D341Med (cell line): ENCODE measurements at regions not wholly inside any gene's neighbourhood (a gene's known extent, or its start where the extent isn't known, plus 50 kb on each side); places are given as distances from the start of the nearest gene placed in this dataset.
"Not testable (repeated sequence)": the region's sequence is repeated elsewhere in the genome, so short reads cannot be mapped to it uniquely, and the experiment has no call there.

Source experiments
- DNase-seq: peaks from one replicate; pipeline ENCODE4 v3.0.0; 2012; ENCODE audit warnings: low spot score

GRCh38 chr18:68429111-68429510, 285.8 kb downstream of the TMX3 start:
- no peak for DNase-seq

- no peak for DNase-seq
These were observed 286.2 kb downstream of the TMX3 start for GRCh38 chr18:68428661-68429060.

- no peak for DNase-seq
These were observed 286.9 kb downstream of the TMX3 start for GRCh38 chr18:68427951-68428401.

DNA sequence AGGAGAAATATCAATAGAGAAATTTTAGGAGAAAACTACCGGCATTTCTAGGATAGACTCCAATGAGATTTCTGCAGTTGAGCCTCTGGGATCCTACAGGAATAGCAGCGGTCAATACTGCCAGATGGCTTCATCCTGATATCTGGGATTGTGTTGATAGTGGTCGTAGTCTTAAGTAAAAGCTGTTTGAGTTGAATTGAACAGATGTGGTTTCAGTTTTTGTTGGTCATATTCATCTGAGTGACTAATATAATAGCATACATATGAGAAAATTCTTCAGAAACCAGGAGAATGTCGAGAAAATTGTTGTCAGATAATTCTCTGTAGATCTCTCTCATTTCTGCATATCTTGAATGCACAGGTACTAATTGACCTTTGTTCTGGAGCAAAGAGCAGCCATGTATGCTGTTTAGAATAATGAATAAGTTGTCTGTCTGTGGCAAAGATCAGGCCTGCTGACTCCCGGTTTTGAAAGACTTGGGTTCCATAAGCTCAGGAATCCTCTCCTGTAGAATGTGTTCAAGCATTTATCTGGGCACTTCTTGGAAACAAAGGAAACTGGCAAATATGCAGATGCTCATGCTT, 288.1 kb downstream of the TMX3 start:
- no peak for DNase-seq

- DNase-seq: no peak
These were observed 296.0 kb downstream of the TMX3 start for GRCh38 chr18:68418881-68419280.

- DNase-seq: no peak
These were observed 296.6 kb downstream of the TMX3 start for GRCh38 chr18:68418226-68418868.

DNA sequence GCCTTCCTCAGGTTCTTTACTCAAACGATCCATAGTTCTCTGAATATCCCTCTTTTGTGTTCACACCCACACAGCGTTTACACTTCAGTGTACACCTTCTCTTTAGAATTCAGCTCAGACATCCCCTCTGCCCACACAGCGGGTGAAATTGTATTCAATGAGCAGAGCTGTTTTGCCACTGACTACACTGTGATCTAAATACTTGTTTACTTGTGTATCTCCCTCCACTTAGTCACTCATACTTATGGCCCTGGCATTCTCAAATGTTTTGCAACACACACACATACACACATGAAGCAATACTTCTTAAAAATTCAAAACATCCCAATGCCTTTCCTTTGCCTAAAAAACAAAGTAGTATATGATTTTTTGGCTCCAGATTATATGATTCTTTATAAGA, 297.1 kb downstream of the TMX3 start:
- no peak for DNase-seq

DNA sequence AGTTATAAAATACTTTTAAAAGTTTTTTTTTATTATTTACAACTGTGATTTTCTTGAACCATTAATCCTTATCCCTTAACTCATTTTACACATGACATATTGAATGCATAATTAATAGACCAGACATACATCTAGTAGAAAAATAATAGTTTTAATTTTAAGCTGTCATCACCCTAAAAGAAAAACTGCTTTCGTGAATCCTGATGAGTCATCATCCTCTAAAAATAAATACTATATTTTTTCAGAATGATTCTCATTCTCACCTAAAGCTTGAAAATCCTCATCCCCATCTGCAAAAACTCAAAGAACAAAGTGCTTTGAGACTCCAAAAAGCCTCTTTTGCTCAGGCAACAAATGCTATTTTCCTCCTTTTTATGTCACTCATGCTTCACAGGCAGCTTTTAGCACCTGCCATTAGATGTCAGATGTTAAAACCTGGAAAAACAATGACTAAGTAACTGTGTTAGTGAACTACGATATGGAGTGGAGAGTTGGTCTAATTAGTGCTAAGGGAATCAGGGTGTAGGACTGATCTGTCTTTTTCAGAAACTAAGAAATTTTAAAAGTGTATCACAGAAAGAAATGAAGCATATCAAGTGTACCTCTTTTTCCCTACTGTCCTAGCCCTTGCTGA, 297.6 kb downstream of the TMX3 start:
- DNase-seq: no peak

DNA sequence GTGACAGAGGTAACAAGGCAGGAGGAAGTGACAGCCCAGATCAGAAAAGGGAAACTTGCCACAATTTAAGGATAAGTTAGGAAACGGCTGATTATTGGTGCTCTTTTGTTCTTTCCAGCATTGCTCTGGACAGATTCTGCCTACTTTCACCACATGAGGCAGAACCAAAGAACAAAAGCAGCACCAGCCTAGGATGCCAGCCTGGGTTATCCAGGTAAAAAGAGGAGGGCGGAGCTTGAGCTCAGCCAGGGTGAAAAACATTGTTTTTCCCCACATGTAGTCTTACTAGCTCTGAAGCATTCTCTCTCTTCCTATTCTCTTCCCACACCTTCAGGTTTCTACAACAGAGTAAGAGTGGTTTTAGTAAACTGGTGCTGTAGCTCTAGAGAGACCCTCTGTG, 300.5 kb downstream of the TMX3 start:
- no peak for DNase-seq

DNA sequence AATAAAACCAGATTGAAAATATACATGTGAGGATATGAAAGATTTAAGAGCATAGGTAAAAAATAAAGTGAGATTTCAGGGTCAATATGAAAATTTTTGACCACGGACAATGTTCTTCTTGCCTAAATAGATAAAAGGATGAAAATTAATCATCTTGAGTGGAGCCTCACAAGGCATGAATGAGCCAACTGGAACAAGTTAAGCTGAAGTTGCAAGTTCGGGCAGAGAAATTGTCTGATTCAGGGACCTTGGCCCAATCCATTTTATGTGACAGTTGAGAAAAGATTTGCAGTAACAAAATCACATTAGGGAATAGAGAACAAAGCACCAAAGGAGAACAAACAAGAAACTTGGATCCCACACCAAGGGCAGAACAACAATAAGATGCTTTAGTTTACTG, 305.3 kb downstream of the TMX3 start:
- DNase-seq: no peak

DNA sequence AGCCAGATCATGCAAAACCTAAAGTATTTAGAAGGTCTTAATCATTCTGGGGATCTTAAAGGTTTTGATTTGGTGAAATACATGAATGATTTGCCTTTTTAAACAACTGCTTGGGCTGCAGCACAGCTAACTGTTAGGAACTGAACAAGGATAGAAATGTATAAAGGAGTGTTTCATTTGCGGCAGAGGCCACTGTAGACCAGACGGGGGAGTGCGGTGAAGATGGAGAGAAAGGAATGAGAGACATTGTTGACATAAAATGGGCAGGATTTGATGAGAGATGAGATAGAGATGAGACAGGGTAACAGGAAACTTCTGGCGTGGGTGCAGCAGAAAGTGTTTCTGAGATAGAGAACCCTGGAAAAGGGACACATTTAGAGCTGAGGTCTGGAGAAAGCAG, 308.1 kb downstream of the TMX3 start:
- no peak for DNase-seq

GRCh38 chr18:68402784-68403183, 312.1 kb downstream of the TMX3 start:
- no peak for DNase-seq

GRCh38 chr18:68400889-68401288, 314.0 kb downstream of the TMX3 start:
- DNase-seq: no peak

GRCh38 chr18:68399721-68400120, 315.2 kb downstream of the TMX3 start:
- DNase-seq: no peak

- DNase-seq: no peak
These were observed 317.5 kb downstream of the TMX3 start for GRCh38 chr18:68397241-68398035.

GRCh38 chr18:68394705-68395104, 320.2 kb downstream of the TMX3 start:
- DNase-seq: no peak

- DNase-seq: no peak
These were observed 323.1 kb downstream of the TMX3 start for GRCh38 chr18:68391801-68392200.

DNA sequence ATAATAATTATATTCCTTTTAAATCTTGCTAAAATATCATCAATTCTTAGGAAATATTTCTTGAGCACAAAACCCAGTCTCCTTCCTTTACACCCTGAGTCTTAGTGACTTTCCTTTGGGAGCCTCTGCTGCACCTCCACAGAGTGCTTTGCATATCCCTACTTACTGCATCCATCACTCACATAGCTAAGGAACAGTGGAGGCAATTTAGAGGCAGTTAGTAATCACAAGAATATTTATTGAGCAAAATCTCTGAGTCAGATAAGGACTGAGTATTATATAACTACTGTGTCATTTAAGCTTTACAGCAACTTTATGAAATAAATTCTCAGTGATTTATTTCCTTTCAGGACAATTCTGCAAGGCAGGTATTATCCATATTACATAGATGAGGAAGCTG, 327.7 kb downstream of the TMX3 start:
- no peak for DNase-seq

DNA sequence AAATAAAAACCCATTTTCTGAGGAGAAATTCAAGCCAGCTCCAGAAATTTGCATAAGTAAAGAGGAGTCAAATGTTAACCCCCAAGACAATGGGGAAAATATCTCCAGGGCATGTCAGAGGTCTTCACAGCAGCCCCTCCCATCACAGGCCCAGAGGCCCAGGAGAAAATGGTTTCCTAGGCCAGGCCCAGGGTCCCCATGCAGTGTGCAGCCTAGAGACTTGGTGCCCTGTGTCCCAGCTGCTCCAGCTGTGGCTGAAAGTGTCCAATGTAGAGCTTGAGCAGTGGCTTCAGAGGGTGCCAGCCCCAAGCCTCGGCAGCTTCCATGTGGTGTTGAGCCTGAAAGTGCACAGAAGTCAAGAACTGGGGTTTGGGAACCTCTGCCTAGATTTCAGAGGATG, 330.9 kb downstream of the TMX3 start:
- DNase-seq: not testable (repeated sequence)

- DNase-seq: no peak
These were observed 338.0 kb downstream of the TMX3 start for GRCh38 chr18:68376926-68377325.

GRCh38 chr18:68362907-68363306, 352.0 kb downstream of the TMX3 start:
- DNase-seq: no peak

- DNase-seq: no peak
These were observed 359.3 kb downstream of the TMX3 start for GRCh38 chr18:68355637-68356036.

GRCh38 chr18:68354176-68354575, 360.7 kb downstream of the TMX3 start:
- DNase-seq: no peak
